ENCODE measurements at regions not wholly inside any gene's neighbourhood (a gene's known extent, or its start where the extent isn't known, plus 50 kb on each side); places are given as distances from the start of the nearest gene placed in this dataset.

GRCh38 chr3:70800951-70801350 is 488.5 kb upstream of the MDFIC2 start:
- DNase-seq (ENCODE audit: low read depth in 3 of 3) = no peak

GRCh38 chr3:70789878-70790277 is 477.4 kb upstream of the MDFIC2 start:
- no peak for DNase-seq (ENCODE audit: low read depth in 3 of 3)

GRCh38 chr3:70780790-70781189 is 468.4 kb upstream of the MDFIC2 start:
- no peak for DNase-seq (ENCODE audit: low read depth in 3 of 3)

GRCh38 chr3:70779296-70779695 is 466.9 kb upstream of the MDFIC2 start:
- DNase-seq (ENCODE audit: low read depth in 3 of 3) = no peak

- DNase-seq (ENCODE audit: low read depth in 3 of 3) = no peak
Observed at GRCh38 chr3:70776081-70776480, 463.6 kb upstream of the MDFIC2 start.

DNA sequence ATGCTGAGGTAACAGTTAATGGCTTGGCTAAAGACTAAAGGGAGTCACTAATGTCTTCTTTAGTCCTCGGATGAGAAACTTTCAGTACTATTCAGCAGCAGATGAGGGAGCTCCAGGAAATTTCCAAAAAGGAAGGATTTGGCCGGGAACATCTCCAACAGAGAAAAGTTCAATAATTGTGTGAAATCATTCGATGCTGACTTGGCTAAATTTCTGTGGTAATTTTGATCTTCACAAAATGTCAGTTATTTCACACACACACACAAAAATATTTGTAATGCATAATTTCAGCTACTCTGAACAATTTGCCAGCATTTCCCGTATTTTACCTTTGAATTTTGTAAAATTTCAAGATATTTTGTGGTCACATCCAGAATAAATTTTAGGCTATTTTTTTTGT is 462.8 kb upstream of the MDFIC2 start:
- no peak for DNase-seq (ENCODE audit: low read depth in 3 of 3)

DNA sequence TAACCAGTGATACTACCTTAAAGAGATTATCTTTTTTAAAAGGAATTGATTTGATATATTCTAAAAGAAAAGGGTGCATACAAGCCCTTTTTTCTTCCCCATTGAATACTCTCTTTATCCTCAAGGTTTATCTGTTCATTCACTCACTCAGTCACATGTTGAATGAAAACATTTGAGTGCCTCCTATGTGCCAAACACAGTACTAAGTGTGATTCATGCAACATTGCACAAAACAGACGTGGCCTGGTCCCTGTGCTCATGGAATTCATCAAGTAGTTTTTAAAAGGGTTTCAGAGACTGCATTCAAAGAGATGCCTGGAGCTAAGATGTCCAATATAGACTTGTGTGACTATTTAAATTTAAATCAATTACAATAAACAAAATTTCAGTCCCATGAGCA is 462.2 kb upstream of the MDFIC2 start:
- no peak for DNase-seq (ENCODE audit: low read depth in 3 of 3)

- no peak for DNase-seq (ENCODE audit: low read depth in 3 of 3)
Observed at GRCh38 chr3:70771426-70772147, 459.1 kb upstream of the MDFIC2 start.

GRCh38 chr3:70770650-70771049 is 458.2 kb upstream of the MDFIC2 start:
- DNase-seq (ENCODE audit: low read depth in 3 of 3) = no peak

GRCh38 chr3:70766301-70766700 is 453.9 kb upstream of the MDFIC2 start:
- DNase-seq (ENCODE audit: low read depth in 3 of 3) = no peak

- no peak for DNase-seq (ENCODE audit: low read depth in 3 of 3)
Observed at GRCh38 chr3:70763894-70764293, 451.5 kb upstream of the MDFIC2 start.

DNA sequence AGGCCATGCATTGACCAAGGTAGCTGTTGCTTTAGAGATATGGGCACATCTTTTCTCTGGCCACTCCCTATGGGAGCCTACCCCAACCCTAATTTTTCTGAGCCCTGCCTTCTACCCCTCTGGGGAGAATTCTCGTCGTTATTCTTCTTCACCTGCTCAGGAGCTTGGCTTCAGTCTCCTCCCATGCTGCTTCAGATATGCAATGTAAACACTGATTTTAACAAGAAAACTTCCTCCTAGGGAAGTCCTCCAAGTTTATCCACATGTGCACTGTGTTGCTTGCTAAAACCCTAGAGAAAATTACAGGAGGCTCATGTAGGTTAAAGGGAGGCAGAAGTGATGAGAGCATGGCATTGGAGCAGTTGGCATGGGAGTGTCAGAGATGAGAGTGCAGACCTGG is 445.2 kb upstream of the MDFIC2 start:
- no peak for DNase-seq (ENCODE audit: low read depth in 3 of 3)

DNA sequence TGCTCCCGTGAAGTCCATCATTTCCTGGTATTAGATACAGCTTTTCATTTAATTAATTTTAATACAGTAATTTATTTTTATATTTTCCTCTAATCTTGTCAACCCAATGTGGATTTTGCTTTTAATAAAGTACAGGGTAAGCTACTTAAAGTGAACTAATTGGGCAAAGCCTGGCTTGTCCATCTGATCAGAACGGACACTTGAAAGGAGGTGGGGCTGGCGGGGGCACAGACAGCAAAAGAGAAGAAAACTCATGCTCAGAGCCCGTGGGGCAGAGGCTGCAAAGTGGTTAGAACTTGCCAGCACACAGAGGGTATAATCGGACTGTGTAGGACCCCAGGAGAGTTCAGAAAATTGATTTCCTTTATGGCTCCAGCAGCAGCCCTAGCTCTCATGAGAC is 443.1 kb upstream of the MDFIC2 start:
- DNase-seq (ENCODE audit: low read depth in 3 of 3) = no peak

- DNase-seq (ENCODE audit: low read depth in 3 of 3) = no peak
Observed at GRCh38 chr3:70754314-70754713, 441.9 kb upstream of the MDFIC2 start.

- no peak for DNase-seq (ENCODE audit: low read depth in 3 of 3)
Observed at GRCh38 chr3:70753572-70753971, 441.1 kb upstream of the MDFIC2 start.

DNA sequence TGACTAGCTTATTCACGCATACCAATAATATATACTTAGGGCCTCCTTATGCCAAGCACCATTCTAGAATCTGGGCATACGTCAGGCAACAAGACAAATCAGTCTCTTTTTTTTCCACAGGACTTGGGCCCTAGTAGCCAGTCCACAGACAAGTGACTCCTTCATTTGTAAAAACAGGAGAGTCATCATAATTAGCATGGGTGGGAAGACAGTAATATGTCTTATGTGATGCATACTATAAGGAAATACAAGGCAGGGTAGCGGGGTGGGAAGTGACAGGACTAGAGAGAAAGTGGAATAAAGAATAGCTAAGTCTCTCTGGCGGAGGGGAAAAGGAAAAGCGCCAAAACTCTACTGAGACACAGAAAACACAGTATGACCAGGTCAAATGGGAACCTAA is 439.6 kb upstream of the MDFIC2 start:
- DNase-seq (ENCODE audit: low read depth in 3 of 3) = no peak

DNA sequence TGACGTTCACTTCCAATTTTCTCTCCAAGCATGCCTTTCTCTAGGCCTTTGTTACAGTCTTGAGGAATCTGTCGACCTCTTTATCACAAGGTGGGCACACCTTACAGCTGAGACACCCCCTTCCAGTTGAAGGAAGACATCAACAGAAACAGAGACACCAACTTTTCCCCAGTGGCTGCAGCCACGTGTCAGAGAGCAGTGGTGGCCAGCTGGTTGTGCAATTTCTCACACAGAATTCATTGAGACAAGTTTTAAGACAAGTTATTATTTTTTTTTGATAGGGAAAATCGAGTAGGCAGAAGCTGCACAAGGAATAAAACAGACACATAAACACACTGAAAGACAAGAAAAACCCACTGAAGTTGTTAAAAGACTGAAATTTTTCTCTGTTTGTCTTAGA is 436.7 kb upstream of the MDFIC2 start:
- no peak for DNase-seq (ENCODE audit: low read depth in 3 of 3)

DNA sequence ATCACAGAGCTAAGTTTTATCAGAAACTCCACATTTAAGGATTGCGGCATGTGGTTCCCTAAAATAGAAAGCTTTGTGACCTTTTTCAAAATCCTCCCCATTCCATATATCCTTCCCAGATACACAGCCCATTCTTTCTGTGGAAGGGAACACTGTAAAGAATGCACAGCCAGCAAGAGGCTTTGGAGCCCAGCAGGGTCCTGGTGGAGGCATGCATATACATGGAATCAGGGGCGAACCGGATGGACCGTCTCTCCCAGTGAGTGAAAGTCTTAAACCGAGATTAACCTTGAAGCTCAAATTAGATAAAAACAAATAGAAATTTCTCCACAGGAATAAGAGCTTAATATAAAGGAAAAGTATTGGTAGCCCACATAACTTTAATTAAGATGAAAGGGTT is 436.2 kb upstream of the MDFIC2 start:
- no peak for DNase-seq (ENCODE audit: low read depth in 3 of 3)

DNA sequence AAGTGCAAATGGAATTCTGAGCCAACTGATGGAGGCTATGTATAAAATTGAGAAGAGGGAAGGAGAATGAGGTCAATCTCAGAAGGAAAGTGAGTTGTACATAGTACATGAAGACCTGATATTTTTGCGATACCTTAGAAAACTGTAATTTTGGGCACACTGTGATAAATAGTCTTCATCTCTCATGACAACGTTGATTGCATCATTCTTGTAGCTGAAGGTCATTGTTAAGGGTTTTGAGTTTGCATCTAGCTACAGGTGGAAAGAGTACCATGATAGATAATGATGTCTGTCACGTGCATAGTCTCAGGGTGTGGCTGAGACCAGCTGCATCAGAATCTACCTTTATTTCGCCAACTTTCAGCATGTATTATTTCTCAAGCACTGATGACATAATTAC is 435.4 kb upstream of the MDFIC2 start:
- no peak for DNase-seq (ENCODE audit: low read depth in 3 of 3)

DNA sequence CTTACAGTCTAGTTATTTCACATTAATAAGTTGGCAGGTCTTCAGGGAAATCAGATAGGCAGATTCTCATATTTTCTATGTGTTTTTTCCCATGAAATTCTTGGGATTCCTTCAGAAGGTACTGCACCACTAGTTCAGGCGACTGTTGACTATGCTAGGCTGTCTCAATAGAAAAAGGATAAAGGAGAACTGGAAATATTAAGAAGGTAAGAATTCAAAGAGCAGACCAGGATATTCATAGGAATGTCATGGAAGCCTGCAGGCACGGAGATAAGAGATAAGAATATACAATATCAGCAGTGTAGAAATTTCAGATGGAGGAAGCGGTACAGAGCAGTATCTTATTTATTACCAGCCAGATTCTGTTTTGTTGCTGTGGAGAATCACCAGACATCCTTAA is 432.1 kb upstream of the MDFIC2 start:
- no peak for DNase-seq (ENCODE audit: low read depth in 3 of 3)

- no peak for DNase-seq (ENCODE audit: low read depth in 3 of 3)
Observed at GRCh38 chr3:70743754-70744153, 431.3 kb upstream of the MDFIC2 start.

GRCh38 chr3:70742081-70742480 is 429.6 kb upstream of the MDFIC2 start:
- no peak for DNase-seq (ENCODE audit: low read depth in 3 of 3)

DNA sequence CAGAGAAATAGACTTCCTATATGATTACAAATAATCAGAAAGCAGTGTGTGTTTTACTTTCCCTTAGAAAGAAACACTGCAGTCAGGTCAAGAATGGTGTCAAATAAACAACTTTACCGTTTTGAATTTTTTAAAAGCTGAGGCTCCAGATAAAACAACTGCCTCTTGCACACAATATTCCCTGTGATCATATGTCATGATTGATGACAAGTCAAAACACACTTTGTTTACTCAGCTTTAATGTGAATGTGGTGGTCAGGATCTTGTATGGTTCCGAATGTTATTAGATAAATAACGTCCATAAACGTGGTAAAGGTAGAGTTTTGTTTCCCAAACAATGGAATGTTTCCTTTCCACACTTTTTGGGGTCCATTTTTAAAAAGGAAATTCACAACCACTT is 428.4 kb upstream of the MDFIC2 start:
- DNase-seq (ENCODE audit: low read depth in 3 of 3) = no peak

- no peak for DNase-seq (ENCODE audit: low read depth in 3 of 3)
Observed at GRCh38 chr3:70740071-70740470, 427.6 kb upstream of the MDFIC2 start.
